ENCODE measurements at regions not wholly inside any gene's neighbourhood (a gene's known extent, or its start where the extent isn't known, plus 50 kb on each side); places are given as distances from the start of the nearest gene placed in this dataset.

DNA sequence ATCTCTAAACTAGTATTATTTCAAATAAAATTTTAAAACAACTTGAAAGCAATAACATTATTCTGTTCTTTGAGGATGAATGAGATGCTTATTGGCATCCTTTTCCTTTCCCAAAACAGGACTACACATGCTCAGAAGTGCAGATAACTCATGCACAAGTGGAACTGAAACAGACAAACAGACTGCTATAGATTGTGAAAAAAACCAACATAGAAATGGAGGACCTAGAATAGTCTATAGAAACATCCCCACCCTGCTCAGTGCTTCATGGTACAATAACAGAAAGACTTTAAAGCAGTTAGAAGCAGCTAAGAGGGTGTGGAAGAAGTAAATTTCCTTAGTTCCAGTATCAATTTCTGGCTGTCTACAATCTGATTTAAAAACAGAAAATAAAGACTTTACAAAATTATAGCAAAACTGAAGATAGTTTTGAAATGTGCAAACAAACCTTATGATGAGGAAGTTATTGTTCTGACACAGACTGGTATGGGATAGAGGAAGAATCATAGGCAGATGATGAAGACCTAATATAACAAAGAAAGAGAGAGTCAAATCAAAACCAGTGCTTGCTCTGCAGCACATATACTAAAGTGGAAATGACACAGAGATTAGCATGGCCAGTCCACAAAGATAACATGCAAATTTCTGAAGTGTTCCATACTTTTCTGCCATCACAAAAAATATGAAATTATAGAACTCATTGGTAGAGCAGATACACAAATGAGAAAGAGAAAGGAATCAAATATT, 1025.4 kb downstream of the SQOR start:
- no peak for TF ChIP-seq EZH2phosphoT487 (IDR thresholded peaks at IDR 0.05; ENCODE audit: borderline replicate concordance, low read length)
- TF ChIP-seq, protein P1, sequence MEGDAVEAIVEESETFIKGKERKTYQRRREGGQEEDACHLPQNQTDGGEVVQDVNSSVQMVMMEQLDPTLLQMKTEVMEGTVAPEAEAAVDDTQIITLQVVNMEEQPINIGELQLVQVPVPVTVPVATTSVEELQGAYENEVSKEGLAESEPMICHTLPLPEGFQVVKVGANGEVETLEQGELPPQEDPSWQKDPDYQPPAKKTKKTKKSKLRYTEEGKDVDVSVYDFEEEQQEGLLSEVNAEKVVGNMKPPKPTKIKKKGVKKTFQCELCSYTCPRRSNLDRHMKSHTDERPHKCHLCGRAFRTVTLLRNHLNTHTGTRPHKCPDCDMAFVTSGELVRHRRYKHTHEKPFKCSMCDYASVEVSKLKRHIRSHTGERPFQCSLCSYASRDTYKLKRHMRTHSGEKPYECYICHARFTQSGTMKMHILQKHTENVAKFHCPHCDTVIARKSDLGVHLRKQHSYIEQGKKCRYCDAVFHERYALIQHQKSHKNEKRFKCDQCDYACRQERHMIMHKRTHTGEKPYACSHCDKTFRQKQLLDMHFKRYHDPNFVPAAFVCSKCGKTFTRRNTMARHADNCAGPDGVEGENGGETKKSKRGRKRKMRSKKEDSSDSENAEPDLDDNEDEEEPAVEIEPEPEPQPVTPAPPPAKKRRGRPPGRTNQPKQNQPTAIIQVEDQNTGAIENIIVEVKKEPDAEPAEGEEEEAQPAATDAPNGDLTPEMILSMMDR (IDR thresholded peaks at IDR 0.05; ENCODE audit: low read depth, low read length, poor library complexity, severe bottlenecking) = no peak

DNA sequence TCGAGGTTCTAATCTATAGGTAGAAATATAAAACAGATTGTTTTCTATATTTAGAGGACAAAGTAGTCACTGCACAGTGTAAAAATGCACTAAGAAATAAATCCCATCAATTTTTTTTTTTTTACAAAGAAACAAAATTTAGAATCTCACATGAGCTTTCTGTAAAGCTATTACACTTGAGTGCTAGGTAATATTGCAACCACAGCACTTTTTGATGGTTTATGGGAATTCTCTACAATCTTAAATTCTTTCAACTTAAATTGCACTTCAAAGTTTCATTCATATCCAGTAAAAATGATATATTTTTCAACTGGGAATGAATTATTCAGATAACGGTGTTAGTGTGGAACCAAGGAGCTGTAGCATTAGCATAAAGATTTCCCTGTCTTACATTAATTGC, 1035.4 kb downstream of the SQOR start:
- no peaks in the 10 kb centered on the region for H3K79me2 ChIP-seq (ENCODE audit: control insufficient read depth, low read length)
- no peaks in the 10 kb centered on the region for H3K36me3 ChIP-seq (ENCODE audit: control insufficient read depth, low read length)
- no peaks in the 10 kb centered on the region for H3K4me1 ChIP-seq (ENCODE audit: control insufficient read depth, low read length)
- H3K4me2 ChIP-seq (ENCODE audit: low read length) = no peak overlapping the region
- no peaks in the 10 kb centered on the region for H4K20me1 ChIP-seq (ENCODE audit: control insufficient read depth, insufficient read depth, low read depth, low read length)
- TF ChIP-seq, protein P1 (IDR thresholded peaks at IDR 0.05; ENCODE audit: low read depth, low read length, poor library complexity, severe bottlenecking) = no peak
- no peak overlapping the region for H3K27ac ChIP-seq (ENCODE audit: low read depth, low read length)
- no peaks in the 10 kb centered on the region for H3K27me3 ChIP-seq (ENCODE audit: control insufficient read depth, low read length)
- no peaks in the 10 kb centered on the region for H3K9me3 ChIP-seq (ENCODE audit: control insufficient read depth, insufficient read depth, low read length)
- no peaks in the 10 kb centered on the region for H3F3A ChIP-seq (ENCODE audit: control insufficient read depth, insufficient read depth)
- H3K9me2 ChIP-seq (replicated peaks; ENCODE audit: control insufficient read depth, low read length) = no peaks in the 10 kb centered on the region
- H3K4me3 ChIP-seq (ENCODE audit: low read length) = no peak overlapping the region

More for the DNA sequence above, 1025.4 kb downstream of the SQOR start:
- Histone ChIP-seq H3K79me2 (ENCODE audit: control insufficient read depth, low read length) (no peaks in the 10 kb centered on the region), H3K36me3 (ENCODE audit: control insufficient read depth, low read length) (no peaks in the 10 kb centered on the region), H3K4me1 (ENCODE audit: control insufficient read depth, low read length) (no peaks in the 10 kb centered on the region), H3K27ac (ENCODE audit: low read depth, low read length) (no peak overlapping the region), H4K20me1 (ENCODE audit: control insufficient read depth, insufficient read depth, low read depth, low read length) (no peaks in the 10 kb centered on the region), H3K27me3 (ENCODE audit: control insufficient read depth, low read length) (no peaks in the 10 kb centered on the region), H3K9me2 (replicated peaks; ENCODE audit: control insufficient read depth, low read length) (no peaks in the 10 kb centered on the region), H3F3A (ENCODE audit: control insufficient read depth, insufficient read depth) (no peaks in the 10 kb centered on the region), H3K4me3 (ENCODE audit: low read length) (no peak overlapping the region), H3K4me2 (ENCODE audit: low read length) (no peak overlapping the region), H3K9me3 (ENCODE audit: control insufficient read depth, insufficient read depth, low read length) (no peaks in the 10 kb centered on the region)

DNA sequence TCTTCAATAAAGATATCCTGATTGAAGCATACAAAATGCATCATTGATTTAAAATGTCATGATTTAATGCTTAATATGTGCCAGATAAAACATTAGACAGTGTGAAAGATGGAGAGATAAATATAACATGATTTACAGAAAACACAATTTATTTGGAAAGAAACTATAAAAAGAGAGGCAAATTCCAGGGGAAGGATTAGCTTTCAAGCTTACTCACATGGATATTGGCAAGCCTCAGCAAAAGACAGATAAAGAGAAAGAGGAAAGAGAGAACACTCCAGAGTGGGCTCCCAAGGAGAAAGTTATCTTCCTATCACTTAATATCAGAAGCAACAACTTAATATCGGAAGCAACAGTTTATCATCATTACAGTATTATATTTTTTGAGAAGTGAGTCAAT, 1036.5 kb downstream of the SQOR start:
- Histone ChIP-seq H3K9me3 (ENCODE audit: control insufficient read depth, insufficient read depth, low read length) (no peaks in the 10 kb centered on the region), H3K4me3 (ENCODE audit: low read length) (no peak overlapping the region)

More for the DNA sequence above, 1036.5 kb downstream of the SQOR start:
- Histone ChIP-seq H3K27ac (ENCODE audit: low read depth, low read length) (no peak overlapping the region), H3K36me3 (ENCODE audit: control insufficient read depth, low read length) (no peaks in the 10 kb centered on the region), H3K27me3 (ENCODE audit: control insufficient read depth, low read length) (no peaks in the 10 kb centered on the region), H4K20me1 (ENCODE audit: control insufficient read depth, insufficient read depth, low read depth, low read length) (no peaks in the 10 kb centered on the region), H3K4me2 (ENCODE audit: low read length) (no peak overlapping the region), H3F3A (ENCODE audit: control insufficient read depth, insufficient read depth) (no peaks in the 10 kb centered on the region), H3K9me2 (replicated peaks; ENCODE audit: control insufficient read depth, low read length) (no peaks in the 10 kb centered on the region), H3K79me2 (ENCODE audit: control insufficient read depth, low read length) (no peaks in the 10 kb centered on the region), H3K4me1 (ENCODE audit: control insufficient read depth, low read length) (no peaks in the 10 kb centered on the region)
- TF ChIP-seq, protein P1 (IDR thresholded peaks at IDR 0.05; ENCODE audit: low read depth, low read length, poor library complexity, severe bottlenecking) = no peak
